Smooth muscle cell (in vitro differentiated cells): ENCODE measurements at regions not wholly inside any gene's neighbourhood (a gene's known extent, or its start where the extent isn't known, plus 50 kb on each side); places are given as distances from the start of the nearest gene placed in this dataset.

Source experiments
- DNase-seq: peaks from one replicate; lab custom pipeline; 2025; ENCODE audit not compliant: unreplicated experiment; lab: John Stamatoyannopoulos, UW
- H2AFZ ChIP-seq: fragments of 200-600 bp; sonication (generic); 2 replicates; pipeline ENCODE4 v1.6.0; 2016; ENCODE audit warnings: antibody characterized with exemption, low read depth, mild to moderate bottlenecking
- H3F3A ChIP-seq: fragments of 200-600 bp; sonication (generic); 2 replicates; pipeline ENCODE4 v1.6.0; 2017; ENCODE audit warnings: antibody characterized with exemption, low read depth
- H3K27ac ChIP-seq: fragments of 200-600 bp; sonication (generic); 2 replicates; pipeline ENCODE4 v1.5.1; 2016; ENCODE audit warnings: low read depth, mild to moderate bottlenecking
- H3K27me3 ChIP-seq: fragments of 200-600 bp; sonication (generic); 2 replicates; pipeline ENCODE4 v1.6.1; 2016; ENCODE audit warnings: low read depth, mild to moderate bottlenecking
- H3K36me3 ChIP-seq: fragments of 200-600 bp; sonication (generic); 2 replicates; pipeline ENCODE4 v1.5.1; 2016; ENCODE audit warnings: low read depth
- H3K4me1 ChIP-seq: fragments of 200-600 bp; sonication (generic); 2 replicates; pipeline ENCODE4 v1.5.1; 2016; ENCODE audit warnings: low read depth
- H3K4me2 ChIP-seq: fragments of 200-600 bp; sonication (generic); 2 replicates; pipeline ENCODE4 v1.6.0; 2016; ENCODE audit warnings: mild to moderate bottlenecking
- H3K4me3 ChIP-seq: fragments of 200-600 bp; sonication (generic); 2 replicates; pipeline ENCODE4 v1.5.1; 2016; ENCODE audit warnings: mild to moderate bottlenecking
- H3K79me2 ChIP-seq: fragments of 200-600 bp; sonication (generic); 2 replicates; pipeline ENCODE4 v1.6.0; 2016; ENCODE audit warnings: low read depth, mild to moderate bottlenecking
- H3K9ac ChIP-seq: fragments of 200-600 bp; sonication (generic); 2 replicates; pipeline ENCODE4 v1.6.0; 2016; ENCODE audit warnings: low read depth
- H3K9me3 ChIP-seq: fragments of 200-600 bp; sonication (generic); replicated peaks from 2 replicates; pipeline ENCODE4 v1.5.1; 2016; ENCODE audit warnings: low read depth
- H4K20me1 ChIP-seq: fragments of 200-600 bp; sonication (generic); 2 replicates; pipeline ENCODE4 v1.6.0; 2016; ENCODE audit warnings: low read depth
- WGBS: methylation state at CpG from one replicate; pipeline ENCODE4 v1.1.7; 2016; ENCODE audit warnings: low lambda C conversion rate; 5-methylcytosine and 5-hydroxymethylcytosine counted together
- TF ChIP-seq, protein P1 (sequence below): fragments of 200-600 bp; sonication (generic); IDR thresholded peaks from 2 replicates; pipeline ENCODE4 v1.5.1; 2017; ENCODE audit warnings: borderline replicate concordance, mild to moderate bottlenecking, antibody characterized with exemption; ENCODE audit not compliant: insufficient read depth, poor library complexity, severe bottlenecking

GRCh38 chr11:23263466-23263865 is 403.2 kb upstream of the CCDC179 start:
- Histone ChIP-seq H3K27ac (no peak overlapping the region), H2AFZ (no peak overlapping the region), H3K9me3 (no peaks in the 10 kb centered on the region), H3K4me3 (no peak overlapping the region), H3K4me1 (no peaks in the 10 kb centered on the region), H3F3A (no peaks in the 10 kb centered on the region), H3K4me2 (no peak overlapping the region), H4K20me1 (no peaks in the 10 kb centered on the region), H3K27me3 (no peaks in the 10 kb centered on the region), H3K79me2 (no peaks in the 10 kb centered on the region), H3K36me3 (no peaks in the 10 kb centered on the region), H3K9ac (no peak overlapping the region)
- TF ChIP-seq, protein P1, sequence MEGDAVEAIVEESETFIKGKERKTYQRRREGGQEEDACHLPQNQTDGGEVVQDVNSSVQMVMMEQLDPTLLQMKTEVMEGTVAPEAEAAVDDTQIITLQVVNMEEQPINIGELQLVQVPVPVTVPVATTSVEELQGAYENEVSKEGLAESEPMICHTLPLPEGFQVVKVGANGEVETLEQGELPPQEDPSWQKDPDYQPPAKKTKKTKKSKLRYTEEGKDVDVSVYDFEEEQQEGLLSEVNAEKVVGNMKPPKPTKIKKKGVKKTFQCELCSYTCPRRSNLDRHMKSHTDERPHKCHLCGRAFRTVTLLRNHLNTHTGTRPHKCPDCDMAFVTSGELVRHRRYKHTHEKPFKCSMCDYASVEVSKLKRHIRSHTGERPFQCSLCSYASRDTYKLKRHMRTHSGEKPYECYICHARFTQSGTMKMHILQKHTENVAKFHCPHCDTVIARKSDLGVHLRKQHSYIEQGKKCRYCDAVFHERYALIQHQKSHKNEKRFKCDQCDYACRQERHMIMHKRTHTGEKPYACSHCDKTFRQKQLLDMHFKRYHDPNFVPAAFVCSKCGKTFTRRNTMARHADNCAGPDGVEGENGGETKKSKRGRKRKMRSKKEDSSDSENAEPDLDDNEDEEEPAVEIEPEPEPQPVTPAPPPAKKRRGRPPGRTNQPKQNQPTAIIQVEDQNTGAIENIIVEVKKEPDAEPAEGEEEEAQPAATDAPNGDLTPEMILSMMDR, result no peak
- DNase-seq, result no peak

GRCh38 chr11:23272095-23272494 is 411.8 kb upstream of the CCDC179 start:
- H3F3A ChIP-seq, result no peaks in the 10 kb centered on the region
- H3K79me2 ChIP-seq, result no peaks in the 10 kb centered on the region
- H3K27me3 ChIP-seq, result no peaks in the 10 kb centered on the region
- H3K4me1 ChIP-seq, result no peaks in the 10 kb centered on the region
- no peak overlapping the region for H3K9ac ChIP-seq
- H4K20me1 ChIP-seq, result no peaks in the 10 kb centered on the region
- H3K9me3 ChIP-seq, result no peaks in the 10 kb centered on the region
- H3K4me3 ChIP-seq, result no peak overlapping the region
- DNase-seq, result no peak
- TF ChIP-seq, protein P1, result no peak
- H3K36me3 ChIP-seq, result no peaks in the 10 kb centered on the region
- no peak overlapping the region for H2AFZ ChIP-seq
- H3K27ac ChIP-seq, result no peak overlapping the region
- no peak overlapping the region for H3K4me2 ChIP-seq

GRCh38 chr11:23278121-23278520 is 417.8 kb upstream of the CCDC179 start:
- TF ChIP-seq, protein P1, result no peak
- Histone ChIP-seq H3F3A (no peaks in the 10 kb centered on the region), H3K27ac (no peak overlapping the region), H3K4me1 (peaks cover 4% of the 10 kb centered on the region), H2AFZ (no peak overlapping the region), H3K79me2 (no peaks in the 10 kb centered on the region), H4K20me1 (no peaks in the 10 kb centered on the region), H3K4me2 (peak overlapping the region; percentile 6), H3K27me3 (no peaks in the 10 kb centered on the region), H3K36me3 (no peaks in the 10 kb centered on the region), H3K9ac (no peak overlapping the region), H3K9me3 (no peaks in the 10 kb centered on the region), H3K4me3 (no peak overlapping the region)
- DNase-seq, result no peak
- WGBS, result 71% methylated on average over 4 of the region's 4 CpGs

GRCh38 chr11:23280088-23280487 is 419.8 kb upstream of the CCDC179 start:
- peaks cover 4% of the 10 kb centered on the region for H3K4me1 ChIP-seq
- WGBS, result 27% methylated on average over 2 of the region's 2 CpGs
- H3F3A ChIP-seq, result no peaks in the 10 kb centered on the region
- H3K4me3 ChIP-seq, result no peak overlapping the region
- DNase-seq, result no peak
- no peak overlapping the region for H3K4me2 ChIP-seq
- no peaks in the 10 kb centered on the region for H3K9me3 ChIP-seq
- H3K36me3 ChIP-seq, result no peaks in the 10 kb centered on the region
- H3K27ac ChIP-seq, result no peak overlapping the region
- H2AFZ ChIP-seq, result no peak overlapping the region
- H3K27me3 ChIP-seq, result no peaks in the 10 kb centered on the region
- TF ChIP-seq, protein P1, result no peak
- no peaks in the 10 kb centered on the region for H3K79me2 ChIP-seq
- H4K20me1 ChIP-seq, result no peaks in the 10 kb centered on the region
- no peak overlapping the region for H3K9ac ChIP-seq
